RWPE2 (cell line): ENCODE measurements at regions not wholly inside any gene's neighbourhood (a gene's known extent, or its start where the extent isn't known, plus 50 kb on each side); places are given as distances from the start of the nearest gene placed in this dataset.

Experiments used
- ATAC-seq: fragments of 200-7000 bp; cut with Tn5 transposase; 3 replicates; pipeline ENCODE4 v1.9.1; 2021; ENCODE audit warnings: low read depth
- DNase-seq: peaks from one replicate; pipeline ENCODE4 v3.0.0-alpha.2; 2020; ENCODE audit warnings: low spot score
- H3K27ac ChIP-seq: fragments of 450-650 bp; 2 replicates; pipeline ENCODE4 v1.5.1; 2017; ENCODE audit warnings: mild to moderate bottlenecking; ENCODE audit not compliant: poor library complexity, severe bottlenecking
- H3K27me3 ChIP-seq: fragments of 250-450 bp; sonication (Bioruptor Pico); 2 replicates; pipeline ENCODE4 v1.5.1; 2021; ENCODE audit warnings: mild to moderate bottlenecking, moderate library complexity; ENCODE audit not compliant: insufficient read depth, poor library complexity, severe bottlenecking
- H3K36me3 ChIP-seq: fragments of 250-450 bp; sonication (Bioruptor Pico); 2 replicates; pipeline ENCODE4 v1.5.1; 2020; ENCODE audit warnings: low read depth, mild to moderate bottlenecking, moderate library complexity
- H3K4me1 ChIP-seq: fragments of 250-450 bp; sonication (Bioruptor Pico); 2 replicates; pipeline ENCODE4 v1.5.1; 2021; ENCODE audit warnings: mild to moderate bottlenecking, moderate library complexity; ENCODE audit not compliant: insufficient read depth, poor library complexity, severe bottlenecking
- H3K4me3 ChIP-seq: fragments of 250-450 bp; sonication (Bioruptor Pico); 2 replicates; pipeline ENCODE4 v1.5.1; 2021; ENCODE audit warnings: mild to moderate bottlenecking, moderate library complexity; ENCODE audit not compliant: severe bottlenecking
- H3K9me3 ChIP-seq: fragments of 250-450 bp; sonication (Bioruptor Pico); 2 replicates; pipeline ENCODE4 v1.5.1; 2021; ENCODE audit warnings: mild to moderate bottlenecking, moderate library complexity; ENCODE audit not compliant: severe bottlenecking
- CTCF ChIP-seq: fragments of 450-650 bp; IDR thresholded peaks from one replicate; pipeline ENCODE4 v1.5.1; 2017; ENCODE audit warnings: mild to moderate bottlenecking, moderate library complexity; ENCODE audit not compliant: poor library complexity, severe bottlenecking

GRCh38 chr1:4969556-4970129 lies 315.2 kb downstream of the AJAP1 start:
- no peak for TF ChIP-seq CTCF
- H3K27ac ChIP-seq: no peak overlapping the region
- no peaks in the 10 kb centered on the region for H3K9me3 ChIP-seq
- DNase-seq (no peak), ATAC-seq (no peak)
- H3K27me3 ChIP-seq: no peaks in the 10 kb centered on the region
- no peak overlapping the region for H3K4me3 ChIP-seq
- H3K4me1 ChIP-seq: no peaks in the 10 kb centered on the region
- no peaks in the 10 kb centered on the region for H3K36me3 ChIP-seq

DNA sequence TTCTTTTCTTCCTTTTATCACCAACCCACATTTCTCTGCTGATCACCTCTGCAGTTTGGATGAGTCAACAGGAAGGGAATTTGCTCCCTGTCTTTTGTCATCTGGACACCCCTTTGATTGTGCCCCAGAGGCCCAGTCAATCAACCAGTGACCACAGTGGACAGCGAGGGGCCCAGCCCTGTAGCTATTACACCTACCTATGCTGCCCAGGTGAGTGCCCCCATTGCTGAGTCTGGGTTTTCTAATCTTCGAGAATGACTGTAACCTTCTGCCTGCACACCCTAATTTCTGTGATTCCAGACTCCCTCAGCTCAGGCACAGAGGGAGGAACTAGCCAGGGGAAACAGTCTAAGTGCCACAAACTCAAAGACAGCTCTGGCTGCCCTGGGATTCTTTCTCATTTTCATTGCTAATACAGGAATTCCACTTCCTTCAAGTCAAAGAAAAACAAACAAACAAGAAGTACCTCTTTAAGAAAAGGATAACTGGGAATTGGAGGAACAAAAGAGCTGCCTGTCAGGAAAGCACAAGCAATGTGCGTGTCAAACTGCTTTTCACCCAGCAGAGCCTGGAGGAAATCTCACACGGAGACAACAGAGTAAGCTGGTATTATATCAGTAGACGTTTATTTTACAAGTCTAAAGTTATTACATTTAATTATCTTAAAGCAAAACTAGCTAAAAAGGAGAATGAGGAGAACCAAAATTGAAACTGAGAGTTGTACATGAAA lies 311.1 kb downstream of the AJAP1 start:
- TF ChIP-seq CTCF: no peak
- no peak for DNase-seq
- H3K27ac ChIP-seq: no peak overlapping the region
- no peak overlapping the region for H3K4me3 ChIP-seq
- ATAC-seq: no peak
- no peaks in the 10 kb centered on the region for H3K27me3 ChIP-seq
- no peaks in the 10 kb centered on the region for H3K36me3 ChIP-seq
- no peaks in the 10 kb centered on the region for H3K9me3 ChIP-seq
- H3K4me1 ChIP-seq: no peaks in the 10 kb centered on the region

DNA sequence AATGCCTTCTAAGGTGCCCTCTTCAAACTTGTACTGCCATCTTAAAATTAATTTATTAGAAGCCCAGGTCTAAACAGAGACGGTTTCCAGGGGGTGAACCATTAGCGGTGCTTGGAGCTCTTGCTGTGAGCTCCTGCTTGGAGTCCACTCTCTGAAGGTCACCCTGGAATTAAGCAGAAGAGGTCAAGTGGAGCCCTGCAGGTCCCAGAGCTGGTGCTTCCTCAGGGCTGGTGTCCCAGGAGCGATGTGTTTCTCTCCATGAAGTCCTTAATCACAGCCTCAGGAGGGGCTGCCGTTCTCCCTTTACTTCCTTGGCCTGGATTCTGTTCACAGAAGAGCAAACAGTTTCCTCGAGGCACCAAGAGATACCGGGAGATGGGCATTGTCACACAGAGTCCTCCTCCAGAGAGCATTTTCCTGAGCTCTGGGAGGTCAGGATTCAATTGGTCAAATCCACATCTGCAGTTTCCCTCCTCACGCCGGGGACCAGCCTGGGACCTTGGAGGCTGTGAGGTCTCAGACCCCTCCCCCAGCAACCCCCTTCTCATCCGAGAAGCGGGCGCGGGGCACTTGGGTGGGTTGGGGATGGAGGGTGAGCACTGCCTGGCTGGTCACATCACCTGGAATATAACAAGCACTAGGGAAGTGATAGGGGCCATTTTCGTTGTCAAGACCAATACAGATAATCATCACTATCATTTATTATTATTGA lies 310.4 kb downstream of the AJAP1 start:
- H3K27me3 ChIP-seq: no peaks in the 10 kb centered on the region
- TF ChIP-seq CTCF: no peak
- no peak for DNase-seq
- H3K4me1 ChIP-seq: no peaks in the 10 kb centered on the region
- ATAC-seq: no peak
- no peak overlapping the region for H3K4me3 ChIP-seq
- no peak overlapping the region for H3K27ac ChIP-seq
- H3K36me3 ChIP-seq: no peaks in the 10 kb centered on the region
- no peaks in the 10 kb centered on the region for H3K9me3 ChIP-seq

- DNase-seq: no peak
- TF ChIP-seq CTCF: no peak
- Histone ChIP-seq H3K27ac (no peak overlapping the region), H3K27me3 (no peaks in the 10 kb centered on the region), H3K4me3 (no peak overlapping the region), H3K9me3 (no peaks in the 10 kb centered on the region), H3K36me3 (no peaks in the 10 kb centered on the region), H3K4me1 (no peaks in the 10 kb centered on the region)
- ATAC-seq: peak; percentile 97
These were observed 308.8 kb downstream of the AJAP1 start for GRCh38 chr1:4963251-4963650.
